DND-41 (cell line): ENCODE measurements at regions not wholly inside any gene's neighbourhood (a gene's known extent, or its start where the extent isn't known, plus 50 kb on each side); places are given as distances from the start of the nearest gene placed in this dataset.

Experiments
- CTCF ChIP-seq: IDR thresholded peaks from 2 replicates; pipeline ENCODE4 v1.5.1; 2012; ENCODE audit warnings: borderline replicate concordance, low read length, moderate library complexity, mild to moderate bottlenecking; ENCODE audit not compliant: poor library complexity, severe bottlenecking; ENCODE audit errors: extremely low read depth
- EZH2 ChIP-seq: IDR thresholded peaks from 3 replicates; pipeline ENCODE4 v1.6.1; 2012; ENCODE audit warnings: borderline replicate concordance, low read depth, mild to moderate bottlenecking, moderate library complexity, low read length, inconsistent platforms; ENCODE audit not compliant: severe bottlenecking

DNA sequence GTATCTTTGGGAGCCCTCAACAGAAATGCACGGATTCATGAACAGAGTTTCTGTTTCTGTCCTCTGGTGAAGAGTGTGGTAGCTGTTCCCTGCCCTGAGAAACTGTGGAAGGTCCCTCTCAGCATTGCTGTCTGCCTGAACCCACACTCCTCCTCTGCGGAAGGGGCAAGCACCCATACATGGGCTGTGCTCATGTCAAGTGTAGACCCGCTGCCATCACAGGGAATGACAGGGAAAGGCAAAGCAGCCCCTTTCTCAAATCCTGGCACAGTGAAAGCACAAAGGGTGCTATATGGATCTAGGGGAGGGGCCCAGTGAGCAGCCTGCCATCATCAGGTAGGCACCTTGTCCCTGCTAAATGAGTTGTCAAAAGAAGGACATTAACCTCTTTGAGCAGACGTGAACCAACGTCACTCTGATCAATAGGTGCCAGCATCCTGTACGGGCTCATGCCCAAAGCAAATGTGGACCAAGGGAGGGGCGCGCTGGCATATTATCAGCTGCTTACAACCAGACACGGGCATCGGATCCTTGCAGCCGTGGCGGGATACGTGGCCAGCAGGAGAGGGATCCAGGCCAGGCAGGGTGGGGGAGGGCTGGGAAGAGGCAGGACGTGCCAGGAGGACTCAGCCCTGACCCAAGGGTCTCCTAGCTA lies 231.2 kb upstream of the PMEPA1 start:
- TF ChIP-seq CTCF, result no peak
- TF ChIP-seq EZH2, result no peak
